Left ventricle myocardium inferior (tissue), 1 donor: ENCODE measurements at regions not wholly inside any gene's neighbourhood (a gene's known extent, or its start where the extent isn't known, plus 50 kb on each side); places are given as distances from the start of the nearest gene placed in this dataset.

Experiments used
- DNase-seq: peaks from one replicate; pipeline ENCODE4 v3.0.0-alpha.2; 2020
- H3K27ac ChIP-seq: fragments of 200-600 bp; replicated peaks from 2 replicates; pipeline ENCODE4 v1.8.0; 2021
- H3K27me3 ChIP-seq: fragments of 200-600 bp; 2 replicates; pipeline ENCODE4 v1.8.0; 2021; ENCODE audit warnings: low read depth
- H3K36me3 ChIP-seq: fragments of 200-600 bp; 2 replicates; pipeline ENCODE4 v1.8.0; 2021
- H3K4me1 ChIP-seq: fragments of 200-600 bp; 2 replicates; pipeline ENCODE4 v1.8.0; 2021
- H3K4me3 ChIP-seq: fragments of 200-600 bp; 2 replicates; pipeline ENCODE4 v1.8.0; 2021; ENCODE audit warnings: mild to moderate bottlenecking, moderate library complexity
- H3K9me3 ChIP-seq: fragments of 200-600 bp; replicated peaks from 2 replicates; pipeline ENCODE4 v1.8.0; 2021
- CTCF ChIP-seq: fragments of 200-600 bp; IDR thresholded peaks from 2 replicates; pipeline ENCODE4 v1.8.0; 2021; ENCODE audit warnings: antibody characterized with exemption, mild to moderate bottlenecking, borderline replicate concordance
- intact Hi-C: fragments of 100-400 bp; cut with micrococcal nuclease; formaldehyde crosslinking; loops from one replicate; pipeline ENCODE4 v1.11.0; 2022
- donor health status: DM: no; HTN: yes; CAD: no; lungs with severe emphysema.

GRCh38 chr1:99557546-99558202, 88.2 kb upstream of the PALMD start:
- no peak overlapping the region for H3K4me3 ChIP-seq
- H3K4me1 ChIP-seq: no peaks in the 10 kb centered on the region
- H3K27ac ChIP-seq: no peak overlapping the region
- H3K27me3 ChIP-seq: no peaks in the 10 kb centered on the region
- intact Hi-C loops: no loop called here
- H3K36me3 ChIP-seq: no peaks in the 10 kb centered on the region
- no peak for TF ChIP-seq CTCF
- peaks cover 6% of the 10 kb centered on the region for H3K9me3 ChIP-seq
- DNase-seq: no peak

DNA sequence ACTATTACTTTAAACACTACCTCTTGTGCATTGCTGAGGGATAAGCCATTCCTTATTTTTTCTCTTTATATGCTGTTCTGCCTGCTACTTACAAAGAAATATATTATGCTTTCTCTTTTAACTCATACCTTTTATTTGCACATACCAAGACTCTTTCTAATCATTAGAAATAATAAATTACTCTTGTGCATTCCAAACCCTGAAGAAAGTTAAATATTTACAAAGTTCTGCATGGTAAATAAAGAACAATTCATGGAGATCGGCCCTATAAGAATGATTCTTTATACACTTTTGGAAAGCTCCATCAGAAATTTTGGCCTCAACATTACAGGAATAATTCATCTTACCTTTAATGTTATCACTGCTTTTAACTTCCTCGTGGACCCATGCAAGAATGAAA, 86.7 kb upstream of the PALMD start:
- no peak for DNase-seq
- H3K27me3 ChIP-seq: no peaks in the 10 kb centered on the region
- no peak overlapping the region for H3K4me3 ChIP-seq
- H3K9me3 ChIP-seq: peaks cover 6% of the 10 kb centered on the region
- no peak for TF ChIP-seq CTCF
- H3K36me3 ChIP-seq: no peaks in the 10 kb centered on the region
- H3K4me1 ChIP-seq: no peaks in the 10 kb centered on the region
- intact Hi-C loops: no loop called here
- no peak overlapping the region for H3K27ac ChIP-seq

DNA sequence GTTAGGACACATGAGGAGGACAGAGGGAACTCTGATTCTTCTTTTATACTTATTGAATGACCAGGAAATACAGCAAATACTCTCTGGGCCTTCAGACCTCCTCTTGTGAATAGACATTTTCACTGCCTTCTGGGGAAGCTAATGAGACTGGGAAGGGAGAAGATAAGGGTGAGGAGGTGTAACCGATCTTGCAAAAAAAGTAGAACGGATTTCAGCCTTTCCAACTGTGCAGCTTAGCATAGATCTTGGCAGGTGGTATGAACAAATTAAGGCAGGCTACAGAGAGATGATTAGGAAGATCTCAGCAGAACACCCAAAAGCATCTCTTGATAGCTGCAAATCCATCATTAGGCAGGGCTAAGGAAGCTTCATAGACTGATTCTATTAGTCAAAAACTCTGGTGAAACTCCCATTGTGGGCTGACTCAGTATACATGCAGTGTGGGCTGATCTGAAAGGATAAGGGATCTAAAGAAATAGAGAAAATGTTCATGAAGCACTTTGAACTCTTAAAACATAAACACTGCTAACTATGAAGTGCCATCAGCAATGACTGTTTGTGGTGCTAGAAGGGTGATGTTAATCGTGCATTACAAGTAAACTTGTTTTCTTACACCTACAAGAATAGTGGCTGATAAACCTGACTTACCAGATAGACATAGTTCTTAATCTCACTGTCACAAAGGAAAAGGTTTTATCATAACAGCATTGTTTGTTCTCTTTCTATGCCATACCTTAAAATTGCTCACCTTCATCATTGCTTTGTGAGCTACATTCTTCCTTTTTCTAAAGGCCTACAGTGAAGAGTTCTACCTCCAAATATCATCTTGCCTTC, 85.5 kb upstream of the PALMD start:
- H3K36me3 ChIP-seq: no peaks in the 10 kb centered on the region
- no peak overlapping the region for H3K27ac ChIP-seq
- DNase-seq: no peak

GRCh38 chr1:99561952-99562351, 84.0 kb upstream of the PALMD start:
- Histone ChIP-seq H3K4me1 (no peaks in the 10 kb centered on the region), H3K27ac (no peak overlapping the region), H3K9me3 (peaks cover 13% of the 10 kb centered on the region), H3K27me3 (no peaks in the 10 kb centered on the region), H3K36me3 (no peaks in the 10 kb centered on the region), H3K4me3 (no peak overlapping the region)
- no peak for DNase-seq
- TF ChIP-seq CTCF: no peak
- intact Hi-C loops: no loop called here

More for the DNA sequence above, 85.5 kb upstream of the PALMD start:
- no peaks in the 10 kb centered on the region for H3K27me3 ChIP-seq
- H3K4me1 ChIP-seq: no peaks in the 10 kb centered on the region
- intact Hi-C loops: no loop called here
- H3K9me3 ChIP-seq: peaks cover 13% of the 10 kb centered on the region
- H3K4me3 ChIP-seq: no peak overlapping the region
- TF ChIP-seq CTCF: no peak

- TF ChIP-seq CTCF: no peak
- Histone ChIP-seq H3K27me3 (no peaks in the 10 kb centered on the region), H3K4me3 (no peak overlapping the region), H3K4me1 (no peaks in the 10 kb centered on the region), H3K9me3 (peaks cover 13% of the 10 kb centered on the region), H3K27ac (no peak overlapping the region), H3K36me3 (no peaks in the 10 kb centered on the region)
- intact Hi-C loops: no loop called here
- DNase-seq: no peak
Observed at GRCh38 chr1:99565606-99566289, 80.2 kb upstream of the PALMD start.
